PFSK-1 (cell line): ENCODE measurements at regions not wholly inside any gene's neighbourhood (a gene's known extent, or its start where the extent isn't known, plus 50 kb on each side); places are given as distances from the start of the nearest gene placed in this dataset.

Experiments
- FOXP2 ChIP-seq: optimal IDR thresholded peaks from 2 replicates; pipeline ENCODE3; 2011; ENCODE audit warnings: borderline replicate concordance, control low read depth, inconsistent platforms; ENCODE audit not compliant: insufficient read depth; ENCODE audit errors: extremely low read length, extremely low read depth
- POLR2AphosphoS5 ChIP-seq: IDR thresholded peaks from 2 replicates; pipeline ENCODE4 v1.6.1; 2012; ENCODE audit warnings: low read depth, mild to moderate bottlenecking, control low read depth, low read length, moderate library complexity
- SIN3A ChIP-seq: IDR thresholded peaks from 2 replicates; pipeline ENCODE4 v1.6.1; 2012; ENCODE audit warnings: mild to moderate bottlenecking, low read length, moderate library complexity, borderline replicate concordance; ENCODE audit not compliant: insufficient read depth
- TAF1 ChIP-seq: IDR thresholded peaks from 2 replicates; pipeline ENCODE4 v1.6.1; 2012; ENCODE audit warnings: low read length, control low read depth, borderline replicate concordance; ENCODE audit not compliant: insufficient read depth
- TF ChIP-seq, protein P1 (sequence below), 2 experiments: IDR thresholded peaks; 2 replicates each; pipeline versions ENCODE4 v1.6.1 to v1.8.0; 2011 to 2012; ENCODE audit warnings: low read depth in 2 of 2, low read length in 2 of 2, control low read depth in 1 of 2, inconsistent platforms in 1 of 2, mild to moderate bottlenecking in 1 of 2, moderate library complexity in 1 of 2; ENCODE audit not compliant: insufficient read depth in 1 of 2

DNA sequence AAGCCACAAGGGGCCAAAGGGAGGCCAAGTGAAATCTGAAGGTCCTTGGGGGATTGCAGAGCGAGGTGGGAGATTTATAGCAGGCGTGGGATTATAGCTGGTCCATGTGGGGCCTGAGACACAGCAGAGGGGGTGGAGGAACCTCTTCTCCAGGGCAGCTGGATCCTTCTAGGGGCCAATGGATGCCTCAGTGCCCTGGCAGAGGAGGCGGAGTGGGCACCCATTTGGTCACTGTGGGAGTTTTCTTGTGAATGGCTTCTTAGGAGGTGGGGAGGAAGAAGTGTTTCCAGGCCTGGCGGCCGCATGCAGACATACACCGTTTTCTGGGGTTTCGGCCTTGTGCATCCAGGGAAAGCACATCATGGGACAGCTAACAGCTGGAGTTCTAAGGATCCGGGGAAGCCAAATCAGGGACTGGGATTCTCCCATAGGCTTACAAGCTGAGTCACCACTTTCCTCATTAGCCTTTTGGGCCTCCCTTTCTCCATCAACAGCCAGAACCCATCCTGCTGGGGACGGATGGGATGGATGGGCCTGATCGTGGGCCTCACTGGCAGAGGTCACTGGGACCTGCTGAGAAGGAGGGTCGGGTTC lies 76.5 kb downstream of the RHOU start:
- TF ChIP-seq TAF1 (no peak), POLR2AphosphoS5 (no peak), SIN3A (no peak), FOXP2 (no peak)
- TF ChIP-seq, protein P1, sequence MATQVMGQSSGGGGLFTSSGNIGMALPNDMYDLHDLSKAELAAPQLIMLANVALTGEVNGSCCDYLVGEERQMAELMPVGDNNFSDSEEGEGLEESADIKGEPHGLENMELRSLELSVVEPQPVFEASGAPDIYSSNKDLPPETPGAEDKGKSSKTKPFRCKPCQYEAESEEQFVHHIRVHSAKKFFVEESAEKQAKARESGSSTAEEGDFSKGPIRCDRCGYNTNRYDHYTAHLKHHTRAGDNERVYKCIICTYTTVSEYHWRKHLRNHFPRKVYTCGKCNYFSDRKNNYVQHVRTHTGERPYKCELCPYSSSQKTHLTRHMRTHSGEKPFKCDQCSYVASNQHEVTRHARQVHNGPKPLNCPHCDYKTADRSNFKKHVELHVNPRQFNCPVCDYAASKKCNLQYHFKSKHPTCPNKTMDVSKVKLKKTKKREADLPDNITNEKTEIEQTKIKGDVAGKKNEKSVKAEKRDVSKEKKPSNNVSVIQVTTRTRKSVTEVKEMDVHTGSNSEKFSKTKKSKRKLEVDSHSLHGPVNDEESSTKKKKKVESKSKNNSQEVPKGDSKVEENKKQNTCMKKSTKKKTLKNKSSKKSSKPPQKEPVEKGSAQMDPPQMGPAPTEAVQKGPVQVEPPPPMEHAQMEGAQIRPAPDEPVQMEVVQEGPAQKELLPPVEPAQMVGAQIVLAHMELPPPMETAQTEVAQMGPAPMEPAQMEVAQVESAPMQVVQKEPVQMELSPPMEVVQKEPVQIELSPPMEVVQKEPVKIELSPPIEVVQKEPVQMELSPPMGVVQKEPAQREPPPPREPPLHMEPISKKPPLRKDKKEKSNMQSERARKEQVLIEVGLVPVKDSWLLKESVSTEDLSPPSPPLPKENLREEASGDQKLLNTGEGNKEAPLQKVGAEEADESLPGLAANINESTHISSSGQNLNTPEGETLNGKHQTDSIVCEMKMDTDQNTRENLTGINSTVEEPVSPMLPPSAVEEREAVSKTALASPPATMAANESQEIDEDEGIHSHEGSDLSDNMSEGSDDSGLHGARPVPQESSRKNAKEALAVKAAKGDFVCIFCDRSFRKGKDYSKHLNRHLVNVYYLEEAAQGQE (IDR thresholded peaks at IDR 0.05; ENCODE audit: insufficient read depth in 1 of 2, low read depth in 2 of 2, low read length in 2 of 2) = no peak
